AG04450 (cell line): ENCODE measurements at regions not wholly inside any gene's neighbourhood (a gene's known extent, or its start where the extent isn't known, plus 50 kb on each side); places are given as distances from the start of the nearest gene placed in this dataset.

Source experiments
- CTCF ChIA-PET: fragments of 300-600, 350-600 bp; formaldehyde crosslinking; extraction: SDS; loops from one replicate; lab custom pipeline; 2022; ENCODE audit warnings: antibody characterized with exemption, inconsistent platforms; lab: Charles Lee
- POLR2A ChIA-PET: fragments of 350-600 bp; formaldehyde crosslinking; extraction: SDS; loops from one replicate; lab custom pipeline; 2021; ENCODE audit warnings: antibody characterized with exemption, inconsistent platforms; lab: Yijun Ruan, JAX
- DNase-seq: peaks from one replicate; pipeline ENCODE4 v3.0.0-alpha.2; 2011; ENCODE audit warnings: low read depth, low spot score
- H3K27ac ChIP-seq: one replicate; pipeline ENCODE4 v1.5.1; 2012; ENCODE audit warnings: low read depth, low read length, control low read depth
- H3K27me3 ChIP-seq: one replicate; pipeline ENCODE4 v1.6.0; 2012; ENCODE audit warnings: low read length; ENCODE audit not compliant: control insufficient read depth, insufficient read depth
- H3K4me3 ChIP-seq: 2 replicates; pipeline ENCODE4 v1.5.1; 2011; ENCODE audit warnings: mild to moderate bottlenecking, low read depth, low read length, control low read depth
- H3K9me3 ChIP-seq: 2 replicates; pipeline ENCODE4 v1.5.1; 2012; ENCODE audit warnings: low read length; ENCODE audit not compliant: control insufficient read depth, insufficient read depth
- CTCF ChIP-seq: IDR thresholded peaks from 2 replicates; pipeline ENCODE4 v1.5.1; 2011; ENCODE audit warnings: low read depth, low read length, control low read depth, inconsistent platforms

GRCh38 chr18:78180741-78181140, 798.9 kb upstream of the SALL3 start:
- ChIA-PET CTCF (no interaction called here), POLR2A (no interaction called here)
- no peak for TF ChIP-seq CTCF
- H3K4me3 ChIP-seq, result no peak overlapping the region
- peaks cover 27% of the 10 kb centered on the region for H3K9me3 ChIP-seq
- no peak for DNase-seq
- no peaks in the 10 kb centered on the region for H3K27me3 ChIP-seq
- H3K27ac ChIP-seq, result no peak overlapping the region

GRCh38 chr18:78183815-78184214, 795.8 kb upstream of the SALL3 start:
- Histone ChIP-seq H3K27me3 (no peaks in the 10 kb centered on the region), H3K27ac (no peak overlapping the region), H3K9me3 (peaks cover 15% of the 10 kb centered on the region), H3K4me3 (no peak overlapping the region)
- POLR2A ChIA-PET, result no interaction called here
- TF ChIP-seq CTCF, result no peak
- CTCF ChIA-PET, result no interaction called here
- DNase-seq, result no peak

DNA sequence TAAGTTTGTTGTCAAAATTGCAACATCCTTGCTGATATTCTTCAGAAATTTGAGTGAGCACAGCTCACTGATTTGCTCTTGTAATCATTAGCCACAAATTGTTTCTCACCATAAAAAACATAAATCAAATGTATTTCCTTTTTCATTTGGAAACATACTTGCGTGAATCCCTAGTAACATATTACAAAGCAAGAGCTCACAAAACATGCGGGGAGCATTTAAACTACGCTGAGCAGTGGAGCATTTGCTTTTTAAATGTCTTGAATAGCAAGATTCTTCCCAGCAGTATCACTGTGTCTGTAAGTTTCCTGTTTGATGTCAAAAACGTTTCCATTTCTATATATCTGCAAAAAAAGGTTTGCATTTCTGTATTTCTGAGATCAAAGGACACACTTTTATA, 788.3 kb upstream of the SALL3 start:
- no peak for DNase-seq
- peaks cover 24% of the 10 kb centered on the region; the same call in 1 of the 2 replicates for H3K9me3 ChIP-seq
- CTCF ChIA-PET, result no interaction called here
- H3K27ac ChIP-seq, result no peak overlapping the region
- H3K4me3 ChIP-seq, result no peak overlapping the region
- POLR2A ChIA-PET, result no interaction called here
- TF ChIP-seq CTCF, result no peak
- no peaks in the 10 kb centered on the region for H3K27me3 ChIP-seq

DNA sequence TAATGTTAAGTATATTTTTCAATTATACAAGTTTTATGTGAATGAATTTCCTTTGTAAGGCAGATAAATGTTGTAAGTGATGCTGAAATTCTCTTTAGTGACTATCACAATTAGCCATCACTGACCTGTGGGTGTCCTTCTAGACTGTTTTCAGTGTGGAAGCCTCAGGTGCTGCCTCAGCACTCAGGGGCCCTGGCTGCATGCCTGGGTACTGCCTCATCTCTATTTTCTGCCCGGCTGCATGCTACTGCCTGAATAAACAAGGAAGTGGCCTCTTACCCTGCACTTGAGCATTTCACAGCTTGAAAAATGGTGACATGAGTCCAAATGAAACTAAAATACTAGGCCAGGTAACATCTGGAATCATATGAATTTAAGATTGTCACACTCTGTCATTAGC, 787.6 kb upstream of the SALL3 start:
- POLR2A ChIA-PET, result no interaction called here
- H3K27me3 ChIP-seq, result no peaks in the 10 kb centered on the region
- no peak for TF ChIP-seq CTCF
- H3K27ac ChIP-seq, result no peak overlapping the region
- no peak overlapping the region for H3K4me3 ChIP-seq
- no peak for DNase-seq
- H3K9me3 ChIP-seq, result peaks cover 27% of the 10 kb centered on the region
- CTCF ChIA-PET, result no interaction called here

DNA sequence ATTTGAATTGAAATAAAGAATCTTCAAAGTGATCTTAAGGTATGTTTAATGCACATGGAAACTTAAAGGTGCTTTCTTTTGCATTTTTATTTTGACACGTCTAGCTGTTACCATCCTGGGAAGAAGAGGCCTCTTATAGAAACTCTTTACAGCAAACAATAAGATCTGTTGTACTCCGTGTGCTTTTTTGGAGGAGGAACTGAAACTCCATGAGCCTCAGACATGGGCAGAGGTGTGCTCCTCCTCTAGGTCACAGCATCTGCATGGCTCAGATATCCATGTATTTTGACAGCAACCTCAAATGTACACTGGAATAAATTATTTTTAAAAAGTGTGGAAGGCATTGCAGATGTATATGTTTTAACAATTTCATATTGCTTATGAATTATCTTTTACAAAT, 783.3 kb upstream of the SALL3 start:
- no peak overlapping the region for H3K27ac ChIP-seq
- H3K4me3 ChIP-seq, result no peak overlapping the region
- ChIA-PET CTCF (no interaction called here), POLR2A (no interaction called here)
- no peak for DNase-seq
- no peak for TF ChIP-seq CTCF
- no peaks in the 10 kb centered on the region for H3K27me3 ChIP-seq
- peaks cover 42% of the 10 kb centered on the region for H3K9me3 ChIP-seq
